22Rv1 (cell line): ENCODE measurements at regions not wholly inside any gene's neighbourhood (a gene's known extent, or its start where the extent isn't known, plus 50 kb on each side); places are given as distances from the start of the nearest gene placed in this dataset.

Experiments
- H3K27ac ChIP-seq: fragments of 450-650 bp; 2 replicates; pipeline ENCODE4 v1.5.1; 2017
- CTCF ChIP-seq: fragments of 450-650 bp; IDR thresholded peaks from 2 replicates; pipeline ENCODE4 v1.5.1; 2017; ENCODE audit warnings: mild to moderate bottlenecking
- ZFX ChIP-seq: fragments of 450-650 bp; IDR thresholded peaks from 2 replicates; pipeline ENCODE4 v1.6.1; 2017; ENCODE audit warnings: antibody characterized with exemption, borderline replicate concordance

- TF ChIP-seq ZFX (no peak), CTCF (no peak)
- no peak overlapping the region for H3K27ac ChIP-seq
These were observed 51.9 kb upstream of the DBX2 start for GRCh38 chr12:45102818-45103217.

GRCh38 chr12:45105996-45106395 is 55.1 kb upstream of the DBX2 start:
- H3K27ac ChIP-seq: no peak overlapping the region
- TF ChIP-seq CTCF (no peak), ZFX (no peak)

- no peak overlapping the region for H3K27ac ChIP-seq
- TF ChIP-seq CTCF (no peak), ZFX (no peak)
These were observed 61.4 kb upstream of the DBX2 start for GRCh38 chr12:45112306-45112705.

GRCh38 chr12:45121224-45121623 is 70.3 kb upstream of the DBX2 start:
- TF ChIP-seq ZFX (no peak), CTCF (0 out of 2 replicates have a peak, but pooled peaks have one; percentile 19)
- no peak overlapping the region for H3K27ac ChIP-seq

- H3K27ac ChIP-seq: no peak overlapping the region
- TF ChIP-seq CTCF (peak; percentile 92), ZFX (no peak)
These were observed 72.0 kb upstream of the DBX2 start for GRCh38 chr12:45122768-45123380.

GRCh38 chr12:45124485-45125155 is 73.7 kb upstream of the DBX2 start:
- H3K27ac ChIP-seq: no peak overlapping the region
- no peak for TF ChIP-seq CTCF
- TF ChIP-seq ZFX: no peak

GRCh38 chr12:45125997-45126396 is 75.1 kb upstream of the DBX2 start:
- no peak overlapping the region for H3K27ac ChIP-seq
- TF ChIP-seq CTCF (no peak), ZFX (no peak)
